ENCODE measurements at regions not wholly inside any gene's neighbourhood (a gene's known extent, or its start where the extent isn't known, plus 50 kb on each side); places are given as distances from the start of the nearest gene placed in this dataset.

DNA sequence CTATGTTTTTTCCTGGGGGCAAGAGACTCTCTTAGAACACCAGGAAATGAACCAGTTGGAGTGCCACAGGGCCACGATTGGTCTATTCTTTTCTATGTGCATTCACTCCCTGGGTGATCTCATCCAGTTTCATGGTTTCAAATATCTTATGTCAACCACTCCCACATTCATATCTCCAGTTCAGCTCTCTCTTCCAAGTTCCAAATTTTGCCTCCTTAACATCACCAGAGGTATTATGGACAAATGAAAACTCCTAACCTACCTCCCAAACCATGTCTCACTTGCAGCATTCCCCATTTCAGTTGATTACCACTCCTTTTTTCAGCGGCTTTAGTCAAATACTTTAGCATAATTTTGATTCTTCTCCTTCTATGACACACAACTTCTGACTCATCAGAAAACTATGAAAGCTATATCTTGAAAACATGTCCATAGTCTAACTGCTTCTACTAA, 203.1 kb upstream of the SEMA6D start:
- DNase-seq = no peak
- Histone ChIP-seq H3K9me3 (ENCODE audit: control insufficient read depth, low read depth, low read length) (no peaks in the 10 kb centered on the region), H3K79me1 (ENCODE audit: insufficient read depth, low read depth, low read length, poor library complexity, severe bottlenecking) (no peaks in the 10 kb centered on the region), H3K4me2 (ENCODE audit: insufficient read depth, insufficient read length, low read length) (no peak overlapping the region), H2BK15ac (ENCODE audit: low read depth, low read length) (no peak overlapping the region), H4K8ac (replicated peaks; ENCODE audit: insufficient read length, low read depth, low read length) (no peak overlapping the region), H2BK120ac (ENCODE audit: low read depth, low read length, poor library complexity, severe bottlenecking) (no peak overlapping the region), H3T11ph (ENCODE audit: low read length) (no peak overlapping the region), H3K23me2 (ENCODE audit: insufficient read length, low read depth, low read length, poor library complexity, severe bottlenecking) (no peaks in the 10 kb centered on the region), H3K27ac (ENCODE audit: insufficient read length, low read depth, low read length) (no peak overlapping the region), H3K4ac (ENCODE audit: low read depth, low read length) (no peak overlapping the region), H3K9ac (ENCODE audit: extremely low read depth, insufficient read length, low read length) (no peak overlapping the region), H3K23ac (ENCODE audit: insufficient read length, low read depth, low read length) (no peak overlapping the region), H2BK20ac (ENCODE audit: low read depth, low read length, poor library complexity, severe bottlenecking) (no peak overlapping the region), H4K20me1 (ENCODE audit: control insufficient read depth, insufficient read depth, insufficient read length) (no peaks in the 10 kb centered on the region), H4K91ac (ENCODE audit: insufficient read length, low read depth, low read length) (no peak overlapping the region), H3K4me1 (ENCODE audit: insufficient read depth, low read length) (no peaks in the 10 kb centered on the region), H2BK5ac (ENCODE audit: insufficient read length, low read length) (no peak overlapping the region), H3K79me2 (ENCODE audit: insufficient read depth, low read length) (no peaks in the 10 kb centered on the region), H3K14ac (ENCODE audit: insufficient read depth, low read length) (no peak overlapping the region), H4K5ac (ENCODE audit: insufficient read length, low read depth, low read length) (no peak overlapping the region), H2AFZ (ENCODE audit: low read length) (no peak overlapping the region), H2AK5ac (ENCODE audit: insufficient read length, low read length) (no peak overlapping the region), H3K27me3 (ENCODE audit: insufficient read depth, low read length) (no peaks in the 10 kb centered on the region), H3K18ac (ENCODE audit: insufficient read length, low read depth, low read length) (no peak overlapping the region), H3K56ac (ENCODE audit: insufficient read length, low read depth, low read length) (no peak overlapping the region), H2BK12ac (ENCODE audit: insufficient read length, low read depth, low read length) (no peak overlapping the region)
- H3K36me3 Mint-ChIP-seq (ENCODE audit: insufficient read depth in 1 of 3, low read depth in 3 of 3) = peaks cover 0 to 8% (median 0%) of the 10 kb centered on the region in 3 experiments; a peak in 3 of 7 replicates
- H3K9me3 Mint-ChIP-seq = peaks cover 0 to 8% of the 10 kb centered on the region in 2 experiments; a peak in 1 of 5 replicates
- WGBS (ENCODE audit: extremely low coverage, insufficient read length, low lambda C conversion rate) = no CpG with 5 or more reads among the region's 2 CpGs
- no peak overlapping the region for H3K27ac Mint-ChIP-seq
- TF ChIP-seq CTCF (conservative IDR thresholded peaks at IDR 0.05) = no peak
- no peak overlapping the region for H3K4me3 Mint-ChIP-seq
- no peaks in the 10 kb centered on the region for H3K27me3 Mint-ChIP-seq (ENCODE audit: low read depth)
- H3K4me1 Mint-ChIP-seq = no peaks in the 10 kb centered on the region

All from H9 (cell line).